ENCODE measurements at regions not wholly inside any gene's neighbourhood (a gene's known extent, or its start where the extent isn't known, plus 50 kb on each side); places are given as distances from the start of the nearest gene placed in this dataset.
A peak's percentile ranks its signal among the peaks of the same experiment; 100 is the strongest.
"Not testable (repeated sequence)": the region's sequence is repeated elsewhere in the genome, so short reads cannot be mapped to it uniquely, and the experiment has no call there.

DNA sequence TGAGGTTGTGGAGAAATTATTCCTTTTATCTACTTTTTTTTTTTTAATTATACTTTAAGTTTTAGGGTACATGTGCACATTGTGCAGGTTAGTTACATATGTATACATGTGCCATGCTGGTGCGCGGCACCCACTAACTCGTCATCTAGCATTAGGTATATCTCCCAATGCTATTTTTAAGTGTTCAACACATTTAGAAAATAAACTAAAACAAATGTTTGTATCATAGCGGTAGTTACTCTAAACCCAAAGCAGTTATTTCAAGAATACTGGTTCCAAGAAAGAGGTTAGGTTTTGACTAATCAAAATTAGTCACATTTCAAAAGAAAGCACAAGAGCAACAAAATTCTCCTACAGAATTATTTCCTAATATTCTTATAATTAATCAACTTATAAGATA, 119.5 kb upstream of the SEM1 start:
- not testable (repeated sequence) for DNase-seq

DNA sequence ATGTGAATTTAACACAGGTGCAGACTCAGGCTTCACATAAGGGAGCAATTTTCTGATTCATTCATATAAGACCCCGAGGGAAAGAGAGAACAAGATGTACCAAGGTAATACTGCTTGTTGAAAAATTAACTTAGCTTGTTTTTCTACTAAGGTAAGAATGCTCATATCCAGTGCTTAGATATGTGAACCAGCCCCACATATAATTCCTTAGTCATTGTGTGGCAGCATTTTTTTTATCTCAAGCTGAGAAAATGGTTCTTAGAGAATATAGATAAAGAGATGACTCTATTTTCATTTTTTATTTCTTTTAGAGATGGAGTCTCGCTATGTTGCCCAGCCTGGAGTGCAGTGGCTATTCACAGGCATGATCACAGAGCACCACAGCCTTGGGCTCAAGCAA, 121.8 kb upstream of the SEM1 start:
- no peak for DNase-seq

DNA sequence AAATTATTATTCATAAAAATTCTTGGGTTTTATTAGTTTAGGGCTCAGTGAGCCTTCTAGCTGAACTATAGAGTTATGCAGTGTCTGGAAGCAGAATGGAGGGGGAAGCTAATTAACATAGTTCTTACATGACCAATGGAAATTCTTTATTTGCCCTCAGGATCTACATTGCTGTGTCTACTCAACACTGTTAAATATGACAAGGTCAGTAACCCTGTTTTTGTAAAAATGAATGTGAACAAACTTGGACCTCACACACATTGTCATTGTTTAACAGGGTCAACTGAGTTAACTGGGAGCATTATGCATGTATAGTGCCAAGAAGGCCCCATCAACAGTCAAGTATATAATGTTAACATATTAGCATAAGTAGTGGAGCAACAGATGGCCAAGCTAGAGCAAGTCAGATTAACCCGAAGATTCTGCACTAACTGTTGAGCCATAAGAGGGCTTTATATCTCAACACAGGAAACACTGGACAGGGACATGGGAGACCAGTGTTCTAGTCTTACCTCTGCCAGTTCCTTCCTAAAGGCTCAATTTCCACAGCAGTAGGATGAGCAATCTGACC, 122.5 kb upstream of the SEM1 start:
- peak; percentile 93 for DNase-seq

DNA sequence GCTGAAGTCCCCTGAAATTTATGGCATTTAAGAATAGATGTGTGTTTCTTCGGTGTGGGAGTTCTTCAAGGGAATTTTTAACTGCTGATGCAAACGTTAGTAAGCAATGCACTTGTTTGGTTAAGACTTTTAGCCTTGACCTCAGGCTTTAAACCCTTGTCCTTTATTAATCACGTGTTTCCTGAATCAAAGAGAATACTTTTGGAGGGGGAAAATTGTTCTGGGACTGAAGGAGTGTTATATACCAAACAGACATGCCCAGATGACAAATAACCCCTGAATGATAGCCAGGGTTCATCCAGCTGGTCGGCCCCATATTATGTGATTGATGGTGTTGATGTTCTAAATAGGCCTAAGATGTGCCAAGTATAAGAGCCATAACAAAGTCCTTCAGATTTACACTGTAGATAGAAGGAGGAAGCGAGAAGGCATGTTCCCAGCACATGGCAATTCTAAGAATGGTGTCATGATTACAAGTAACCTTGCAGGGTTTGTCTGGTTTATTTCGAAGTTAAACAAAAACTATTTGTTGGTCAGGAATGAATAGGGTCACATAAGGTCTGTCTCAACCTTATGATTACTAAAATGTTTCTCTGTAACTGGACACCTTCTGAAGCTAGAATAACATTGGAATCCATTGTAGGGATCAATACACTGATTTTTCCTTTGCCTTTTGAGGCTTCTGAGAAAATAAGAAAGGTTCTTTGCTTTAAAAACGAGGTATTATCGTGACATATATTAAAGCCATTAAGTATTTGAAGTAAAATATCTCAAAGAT, 124.2 kb upstream of the SEM1 start:
- peak; percentile 44 for DNase-seq

DNA sequence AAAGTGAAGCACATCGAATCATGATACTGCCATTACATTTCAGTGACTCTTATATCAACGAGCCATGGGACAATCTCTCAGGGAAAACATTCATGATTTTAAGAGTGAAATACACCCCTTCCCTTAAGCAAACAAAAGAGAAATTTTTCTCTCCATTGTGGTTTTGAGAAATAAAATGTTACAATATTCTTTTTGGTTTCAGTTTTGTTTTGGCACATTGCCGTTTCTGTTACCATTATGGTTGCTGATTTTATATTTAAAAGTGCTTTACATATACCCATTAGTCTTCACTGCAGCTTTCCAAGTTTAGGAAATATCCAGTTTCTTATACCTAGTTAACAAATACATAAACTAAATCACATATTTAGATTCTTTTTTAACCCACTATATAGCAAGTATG, 126.8 kb upstream of the SEM1 start:
- no peak for DNase-seq

DNA sequence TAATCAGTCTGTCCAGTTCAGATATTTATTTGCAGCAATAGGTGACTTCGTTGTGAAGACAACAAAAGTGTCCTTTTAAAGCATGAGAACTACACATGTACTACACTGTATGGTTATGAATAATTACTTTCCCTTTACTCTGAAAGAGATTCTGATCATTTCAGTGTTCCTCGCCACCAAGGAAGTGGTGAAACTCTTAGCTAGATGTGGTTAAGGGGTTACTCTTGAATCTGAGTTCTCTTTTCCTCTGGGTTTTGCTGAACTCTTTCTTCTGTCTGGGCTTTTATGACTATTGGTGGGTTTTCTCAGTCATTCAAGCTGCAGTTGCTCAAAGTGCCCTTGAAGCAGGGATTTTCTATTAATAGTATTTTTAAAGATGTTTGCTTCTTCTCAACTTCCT, 127.9 kb upstream of the SEM1 start:
- DNase-seq = no peak

DNA sequence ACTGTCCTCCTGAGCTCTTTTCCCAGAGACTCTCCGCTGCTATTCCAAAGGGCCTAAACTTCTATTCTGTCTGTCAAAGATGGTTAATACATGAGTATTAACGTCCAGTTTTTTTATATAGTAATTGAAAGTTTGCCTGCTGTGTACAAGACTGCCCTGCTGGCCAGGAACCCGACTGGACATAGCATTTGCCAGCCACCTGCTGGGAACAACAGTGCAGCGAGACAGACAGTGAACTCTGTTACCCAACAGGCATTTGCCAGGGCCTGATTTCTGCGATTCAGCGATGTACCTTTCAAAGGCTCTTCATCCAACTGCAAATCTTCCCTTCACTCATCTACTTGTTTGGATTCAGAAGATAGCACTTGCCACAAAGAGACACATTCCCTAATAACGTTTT, 128.8 kb upstream of the SEM1 start:
- DNase-seq = no peak

DNA sequence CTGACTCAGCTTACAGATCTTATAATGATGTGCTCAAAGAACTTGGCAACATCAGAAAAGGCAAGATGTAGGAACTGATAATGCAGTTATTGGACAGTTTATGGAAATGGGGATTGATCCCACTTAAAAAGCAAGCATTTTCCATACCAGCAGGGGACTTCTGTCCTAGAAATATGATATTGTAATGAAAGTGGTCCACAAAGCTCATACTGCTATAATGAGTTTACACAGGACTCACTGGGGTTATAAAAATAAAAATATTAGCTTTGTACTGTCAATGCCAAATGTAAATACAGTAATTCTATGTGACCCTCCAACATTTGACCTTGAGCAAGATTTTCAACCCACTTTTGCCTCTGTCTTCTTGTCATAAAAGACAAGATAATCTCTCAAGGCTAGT, 145.5 kb upstream of the SEM1 start:
- no peak for DNase-seq

DNA sequence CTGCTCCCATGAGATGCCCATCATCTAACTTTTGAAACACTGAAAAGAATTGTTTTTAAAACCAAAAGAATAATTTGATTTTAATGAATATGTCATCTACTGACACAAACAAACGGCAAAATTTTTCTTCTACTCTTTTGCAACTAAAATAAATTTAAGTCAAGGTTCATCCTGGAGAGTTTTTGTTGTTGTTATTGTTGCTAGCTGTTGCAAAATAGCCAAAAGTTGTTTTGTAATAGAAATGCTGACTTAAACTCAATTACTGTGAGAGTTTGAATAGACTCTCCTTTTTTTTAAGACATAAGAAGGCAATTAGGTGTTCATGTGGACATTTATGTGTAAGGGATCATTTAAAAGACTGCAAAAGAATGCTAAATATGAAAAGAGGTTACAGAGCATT, 146.0 kb upstream of the SEM1 start:
- DNase-seq = no peak

DNA sequence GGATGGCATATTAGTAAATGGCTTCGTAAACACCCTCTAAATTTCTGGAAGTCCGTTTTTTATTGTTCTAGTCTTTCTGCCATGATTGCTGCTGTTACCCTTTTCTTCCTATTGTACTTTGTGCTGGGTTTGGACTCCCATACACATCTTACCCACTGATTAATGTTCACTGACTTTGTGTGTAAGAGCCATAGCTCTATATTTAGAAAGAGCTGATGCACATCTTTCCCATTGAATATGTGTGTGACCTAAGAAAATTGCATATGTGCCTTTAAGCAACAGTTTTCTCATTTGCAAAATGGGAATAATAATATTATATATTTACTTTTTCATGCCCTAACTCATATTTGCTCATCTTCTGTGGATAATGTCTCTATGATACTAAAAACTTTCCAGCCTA, 135.8 kb upstream of the DLX6 start:
- DNase-seq = no peak

DNA sequence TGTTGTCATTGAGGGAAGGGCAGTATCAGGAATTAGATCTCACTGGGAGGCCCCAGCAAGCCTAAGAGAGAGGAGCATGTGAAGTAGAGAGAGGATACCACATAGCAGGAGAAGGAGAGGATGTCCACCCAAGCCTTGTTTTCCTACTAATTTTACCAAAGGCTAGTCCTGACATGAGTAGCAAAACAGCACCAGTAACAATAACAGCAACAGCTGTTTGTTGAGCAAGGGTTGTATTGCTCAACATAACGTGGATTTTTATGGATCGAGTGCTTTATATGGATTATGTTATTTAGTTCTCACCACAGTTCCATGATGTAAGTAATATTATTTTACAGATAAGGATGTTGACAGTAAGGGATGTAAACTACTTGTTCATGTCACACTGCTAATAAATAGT, 135.2 kb upstream of the DLX6 start:
- DNase-seq = no peak

DNA sequence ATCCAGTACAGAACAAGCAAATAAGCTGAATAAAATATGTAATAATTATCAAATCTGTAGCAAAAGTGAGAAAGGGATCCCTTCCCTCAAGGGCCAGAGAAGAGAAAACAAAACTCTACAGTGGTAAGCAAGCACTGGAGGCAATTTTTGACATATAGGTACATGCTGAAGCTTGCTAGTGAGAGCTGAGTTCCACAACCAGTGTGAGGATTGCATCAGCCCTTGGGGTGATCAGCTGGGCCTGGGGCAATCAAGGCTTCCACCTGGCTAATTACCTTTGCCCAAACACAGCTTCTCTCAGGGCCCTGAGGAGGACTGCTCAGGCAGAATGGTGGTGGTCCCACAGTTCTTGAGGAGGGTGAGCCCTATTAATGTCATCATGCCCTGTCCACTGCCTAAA, 134.4 kb upstream of the DLX6 start:
- no peak for DNase-seq

DNA sequence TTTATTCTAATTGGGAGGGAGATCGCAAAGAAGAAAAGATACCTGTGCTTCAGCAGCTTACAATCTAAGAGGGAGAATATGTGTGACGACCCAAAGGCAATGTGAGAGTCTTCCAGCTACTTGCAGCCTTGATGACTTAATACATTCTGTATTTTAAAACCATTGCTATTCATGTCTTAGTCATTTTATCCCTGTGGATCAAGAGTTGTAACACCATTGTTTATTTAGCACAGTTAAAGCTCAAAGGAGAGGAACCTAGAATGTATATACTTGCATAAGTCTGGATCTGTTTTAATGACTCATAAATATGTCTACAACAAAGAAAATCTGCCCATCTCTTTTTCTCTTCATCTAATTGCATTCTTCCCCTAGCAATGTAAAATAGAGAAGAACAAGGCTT, 117.9 kb upstream of the DLX6 start:
- no peak for DNase-seq

DNA sequence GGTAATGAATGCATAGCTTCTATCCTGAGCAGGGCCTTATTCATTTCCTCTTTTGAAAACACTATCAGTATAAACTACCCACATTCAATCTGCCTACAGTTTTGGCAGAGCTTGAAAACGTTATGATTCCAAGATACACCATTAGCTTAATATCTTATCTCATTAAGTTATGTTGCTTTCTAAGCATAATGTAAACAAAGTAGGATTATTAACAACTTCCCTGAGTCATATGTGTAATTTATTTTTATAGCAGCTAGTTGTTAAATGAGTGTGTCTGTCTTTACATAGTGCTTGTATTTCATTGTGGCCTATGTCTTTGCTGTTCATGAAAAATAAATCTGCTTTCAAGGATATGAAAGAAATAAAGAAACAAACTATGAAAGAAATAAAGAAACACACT, 106.2 kb upstream of the DLX6 start:
- no peak for DNase-seq

DNA sequence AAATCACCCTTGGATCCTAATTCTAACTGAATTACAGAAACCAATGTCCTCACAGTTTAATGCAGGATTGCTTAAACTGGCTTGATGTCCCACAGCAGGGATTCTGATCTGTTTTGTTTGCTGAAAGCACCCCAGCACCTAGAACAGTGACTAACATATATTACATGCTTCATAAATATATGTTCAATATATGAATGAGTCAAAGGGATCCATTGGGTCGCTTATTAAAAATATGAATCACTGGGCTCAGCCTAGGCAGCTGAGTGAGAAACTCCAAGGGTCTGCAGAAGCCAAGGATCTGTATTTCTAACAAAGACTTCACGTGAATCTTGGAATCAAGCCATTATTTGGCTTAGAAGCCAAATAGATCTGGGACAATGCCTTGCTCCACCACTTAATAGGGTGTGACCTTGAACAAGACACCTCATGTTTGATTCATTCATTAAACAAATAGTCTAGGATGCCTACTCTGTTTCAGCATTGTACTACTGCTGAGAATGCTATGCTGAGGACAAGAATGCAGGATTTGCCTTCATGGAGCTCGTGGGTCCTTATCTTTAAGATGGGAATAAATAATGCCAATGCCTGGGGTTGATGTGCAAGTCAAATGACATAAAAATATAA, 103.4 kb upstream of the DLX6 start:
- DNase-seq = no peak

DNA sequence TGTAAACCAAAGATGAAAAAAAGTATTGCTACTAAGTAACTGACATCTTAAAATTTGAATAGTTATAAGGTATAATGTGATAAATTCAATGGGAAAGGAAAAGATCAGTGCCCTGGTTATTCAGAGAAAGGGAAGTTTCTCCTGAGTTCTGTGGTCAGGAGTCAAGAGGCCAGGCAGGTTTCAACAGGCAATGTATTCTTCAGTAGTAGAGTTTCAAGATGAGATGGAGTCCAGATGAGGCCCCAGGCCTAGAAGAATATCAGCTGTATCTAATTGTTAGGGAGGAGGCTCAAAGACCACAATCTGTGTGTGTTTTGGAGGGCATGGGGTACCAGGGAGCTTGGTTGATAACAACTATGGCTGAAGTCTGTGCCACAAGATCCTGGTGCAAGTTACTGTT, 101.4 kb upstream of the DLX6 start:
- DNase-seq = no peak

DNA sequence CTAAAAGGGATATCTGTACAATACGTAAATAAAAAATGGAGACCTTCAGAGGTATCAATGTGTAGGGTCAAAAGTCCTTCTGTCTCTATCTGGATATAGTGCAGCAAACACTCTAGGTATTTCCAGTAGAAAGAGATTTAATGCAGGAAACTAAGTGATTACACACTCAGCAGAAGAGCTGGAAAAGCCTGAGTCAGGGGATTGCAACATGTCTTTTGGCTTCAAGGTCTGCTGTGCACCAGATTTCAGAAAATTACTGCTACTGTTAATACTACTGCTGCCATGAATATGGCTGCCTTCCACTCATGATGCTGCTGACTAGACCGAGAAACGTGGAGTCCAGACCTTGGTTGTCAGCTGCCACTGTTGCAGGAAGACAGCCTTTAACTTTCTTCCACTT, 94.9 kb upstream of the DLX6 start:
- DNase-seq = no peak

DNA sequence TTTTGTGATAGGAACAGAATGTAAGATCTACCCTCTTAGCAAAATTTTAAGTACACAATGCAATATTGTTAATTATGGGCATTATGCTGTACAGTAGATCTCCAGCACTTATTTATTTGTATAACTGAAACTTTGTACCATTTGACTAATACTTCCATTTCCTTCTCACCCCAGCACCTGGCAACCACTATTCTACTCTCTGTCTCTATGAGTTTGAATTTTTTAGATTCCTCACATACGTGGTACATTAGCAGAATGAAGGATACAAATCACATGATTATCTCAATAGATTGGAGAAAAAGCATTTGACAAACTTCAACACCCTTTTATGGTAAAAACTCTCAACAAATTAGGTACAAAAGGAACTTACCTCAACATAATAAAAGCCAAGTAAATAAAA, 90.3 kb upstream of the DLX6 start:
- no peak for DNase-seq

DNA sequence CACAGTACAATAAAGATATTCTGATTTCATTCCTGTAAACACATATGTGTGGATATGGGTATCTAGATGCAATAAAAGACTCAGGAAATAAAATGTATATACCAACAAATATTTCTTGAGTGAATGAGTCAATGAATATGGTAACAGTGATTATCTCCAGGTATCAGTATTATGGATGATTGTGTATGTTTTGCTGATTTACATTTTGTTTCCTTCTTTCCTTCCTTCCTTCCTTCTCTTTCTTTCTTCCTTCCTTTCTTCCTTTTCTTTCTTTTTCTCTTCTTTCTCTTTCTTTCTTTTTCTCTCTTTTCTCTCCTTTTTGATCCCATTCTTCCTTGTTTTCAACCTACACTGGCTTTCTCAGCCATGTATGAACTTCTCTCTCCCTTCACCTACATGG, 85.3 kb upstream of the DLX6 start:
- DNase-seq = no peak

DNA sequence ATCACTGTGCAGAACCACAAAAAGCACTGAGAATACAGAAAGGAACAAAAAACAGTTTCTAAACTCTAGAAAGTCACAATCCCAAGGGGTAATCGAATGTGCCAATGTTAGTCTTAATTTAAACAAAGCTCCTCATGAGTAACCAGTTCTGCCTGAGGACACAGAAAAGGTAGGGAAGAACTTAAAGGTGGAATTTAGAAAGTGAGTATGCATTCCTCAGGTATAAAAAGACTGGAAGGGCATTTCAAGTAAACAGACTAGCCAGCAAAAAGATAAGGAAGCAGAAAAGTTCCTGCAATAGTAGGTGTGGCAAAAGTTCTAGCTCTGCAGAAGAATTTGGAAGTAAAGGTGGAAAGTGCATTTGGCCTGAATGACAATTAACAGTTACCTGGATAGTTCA, 84.6 kb upstream of the DLX6 start:
- no peak for DNase-seq

DNA sequence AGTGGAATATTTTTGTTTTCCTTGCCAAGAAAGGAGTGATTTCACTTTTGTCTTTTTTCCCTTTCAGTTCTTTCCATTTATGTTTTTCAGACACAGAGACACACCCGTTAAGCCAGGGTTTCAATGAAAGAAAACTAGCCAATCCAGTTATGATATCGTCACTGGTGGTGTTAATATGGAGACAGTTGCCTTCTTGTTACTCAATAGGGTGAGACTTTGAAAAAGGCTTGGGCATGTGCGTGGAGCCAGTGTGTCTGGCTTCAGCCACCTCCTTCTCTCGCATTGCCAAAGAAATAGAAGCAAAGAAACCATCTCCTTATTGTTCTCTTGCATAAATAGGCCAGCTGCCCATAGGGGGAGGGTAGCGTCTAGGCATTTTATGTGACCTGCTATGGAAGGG, 84.1 kb upstream of the DLX6 start:
- no peak for DNase-seq

DNA sequence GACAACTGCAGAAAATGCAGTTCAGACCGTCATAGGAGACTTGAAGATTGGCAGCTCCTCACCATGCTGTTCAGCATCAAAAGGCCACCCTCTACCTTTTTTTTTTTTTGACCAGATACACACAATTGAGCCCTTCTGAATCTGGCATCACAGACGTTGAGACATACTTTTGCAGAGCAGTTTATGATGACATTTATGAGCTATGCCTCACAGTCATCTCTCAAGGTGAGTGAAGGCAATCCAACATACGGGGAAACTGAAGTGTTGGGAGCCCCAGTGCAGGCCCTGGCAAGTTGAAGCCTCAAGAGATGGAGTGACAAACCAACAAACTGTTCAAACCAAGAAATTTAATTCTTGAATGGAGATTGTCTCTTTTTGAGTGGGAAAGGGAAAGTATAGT, 83.6 kb upstream of the DLX6 start:
- DNase-seq = no peak

DNA sequence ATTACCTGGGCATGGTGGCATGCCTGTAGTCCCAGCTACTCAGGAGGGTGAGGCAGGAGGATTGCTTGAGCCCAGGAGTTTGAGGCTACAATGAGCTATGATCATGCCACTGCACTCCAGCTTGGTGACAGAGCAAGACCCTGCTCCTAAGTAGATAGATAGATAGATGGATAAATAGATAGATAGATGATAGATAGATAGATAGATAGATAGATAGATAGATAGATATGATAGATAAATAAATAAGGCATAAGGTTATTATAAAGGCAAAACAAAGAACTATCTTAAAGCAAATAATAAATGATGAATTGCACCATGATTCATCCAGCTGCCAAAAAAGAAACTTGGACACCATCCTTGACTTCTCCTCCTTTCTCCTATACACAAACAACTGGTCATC, 82.0 kb upstream of the DLX6 start:
- DNase-seq = not testable (repeated sequence)

DNA sequence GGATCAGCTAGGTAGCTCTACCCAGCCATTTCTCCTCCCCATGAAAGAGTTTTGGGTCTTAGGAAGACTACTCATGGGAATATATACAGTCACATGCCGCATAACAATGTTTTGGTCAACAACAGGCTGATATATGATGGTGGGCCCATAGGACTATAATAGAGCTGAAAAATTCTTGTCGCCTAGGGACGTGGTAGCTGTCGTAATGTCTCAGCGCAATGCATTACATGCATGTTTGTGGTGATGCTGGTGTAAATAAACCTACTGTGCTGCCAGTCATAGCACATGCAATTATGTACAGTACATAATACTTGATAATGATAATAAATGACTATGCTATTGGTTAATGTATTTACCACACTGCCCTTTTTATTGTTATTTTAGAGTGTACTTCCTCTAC, 78.2 kb upstream of the DLX6 start:
- DNase-seq = no peak

DNA sequence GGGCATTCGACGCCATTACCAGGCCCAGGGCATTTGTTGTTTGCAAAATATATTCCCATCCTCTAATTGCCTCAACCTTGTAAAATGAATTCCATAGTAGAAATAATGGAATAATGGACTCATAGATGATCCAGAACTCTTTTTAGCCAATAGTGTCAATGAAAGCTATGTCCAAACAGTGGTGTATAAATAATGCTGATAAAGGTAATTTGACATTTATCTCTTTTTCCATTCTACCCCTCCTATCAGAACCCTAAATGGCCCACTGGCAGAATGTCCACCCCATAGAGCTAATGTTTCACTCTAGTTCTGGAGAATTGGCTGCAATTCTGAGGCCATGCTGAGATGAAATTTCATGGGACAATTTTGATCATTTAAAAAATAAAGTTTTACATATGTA, 76.4 kb upstream of the DLX6 start:
- no peak for DNase-seq

Measured in NCI-H82 (cell line).